Prostate gland (tissue), 2 donors: ENCODE measurements at regions not wholly inside any gene's neighbourhood (a gene's known extent, or its start where the extent isn't known, plus 50 kb on each side); places are given as distances from the start of the nearest gene placed in this dataset.

Experiments used
- DNase-seq: peaks from one replicate; pipeline ENCODE4 v3.0.0-alpha.2; 2019; ENCODE audit warnings: low spot score
- H3K27ac ChIP-seq, 2 donors: fragments of 200-600 bp; sonication (generic); 2 replicates each; pipeline ENCODE4 v1.5.1; 2017 to 2019
- H3K27me3 ChIP-seq: fragments of 200-600 bp; sonication (generic); replicated peaks from 2 replicates; pipeline ENCODE4 v1.5.1; 2019; ENCODE audit not compliant: insufficient read depth
- H3K36me3 ChIP-seq, 2 donors: fragments of 200-600 bp; sonication (generic); 1 replicate in 1 of 2; 2 replicates in 1 of 2; pipeline versions ENCODE4 v1.5.1 to v1.8.1; 2017 to 2019
- H3K4me1 ChIP-seq: fragments of 200-600 bp; sonication (generic); replicated peaks from 2 replicates; pipeline ENCODE4 v1.5.1; 2019
- H3K4me3 ChIP-seq, 2 donors: fragments of 200-600 bp; sonication (generic); 2 replicates each; pipeline ENCODE4 v1.5.1; 2017 to 2019
- H3K9me3 ChIP-seq: fragments of 200-600 bp; sonication (generic); 2 replicates; pipeline ENCODE4 v1.5.1; 2017
- CTCF ChIP-seq, 4 experiments: fragments of 200-600 bp in 2 of 4; fragments of 450-650 bp in 2 of 4; sonication (generic) in 2 of 4; IDR thresholded peaks; 1 replicate in 3 of 4; 2 replicates in 1 of 4; pipeline ENCODE4 v1.5.1; 2016 to 2019; ENCODE audit warnings: antibody characterized with exemption in 4 of 4, mild to moderate bottlenecking in 2 of 4, moderate library complexity in 2 of 4
- POLR2A ChIP-seq: fragments of 450-650 bp; IDR thresholded peaks from one replicate; pipeline ENCODE4 v1.6.1; 2016; ENCODE audit warnings: antibody characterized with exemption, mild to moderate bottlenecking
- POLR2AphosphoS5 ChIP-seq: sonication (generic); formaldehyde crosslinking; IDR thresholded peaks from one replicate; pipeline ENCODE4 v1.6.1; 2017; ENCODE audit warnings: antibody characterized with exemption
- WGBS: methylation state at CpG from one replicate; pipeline ENCODE4 v1.1.5; 2018; 5-methylcytosine and 5-hydroxymethylcytosine counted together
- intact Hi-C: fragments of 100-400 bp; cut with DNase I; formaldehyde crosslinking; loops from one replicate; pipeline ENCODE4 v1.14.2; 2022

GRCh38 chr3:72113564-72113963 lies 328.6 kb upstream of the PROK2 start:
- intact Hi-C loops: no loop called here
- Histone ChIP-seq H3K4me1 (peaks cover 6% of the 10 kb centered on the region), H3K4me3 (no peak overlapping the region), H3K27me3 (no peaks in the 10 kb centered on the region), H3K36me3 (no peaks in the 10 kb centered on the region), H3K9me3 (no peaks in the 10 kb centered on the region), H3K27ac (no peak overlapping the region)
- WGBS: 38% methylated on average over 1 of the region's 1 CpG
- DNase-seq: no peak
- no peak for TF ChIP-seq POLR2AphosphoS5
- no peak for TF ChIP-seq POLR2A
- no peak for TF ChIP-seq CTCF (IDR thresholded peaks at IDR 0.05)

- intact Hi-C loops: no loop called here
- Histone ChIP-seq H3K36me3 (no peaks in the 10 kb centered on the region), H3K4me1 (peaks cover 6% of the 10 kb centered on the region), H3K4me3 (no peak overlapping the region), H3K27ac (no peak overlapping the region), H3K9me3 (no peaks in the 10 kb centered on the region), H3K27me3 (no peaks in the 10 kb centered on the region)
- WGBS: 84% methylated on average over 3 of the region's 3 CpGs
- DNase-seq: no peak
- no peak for TF ChIP-seq POLR2A
- TF ChIP-seq CTCF (IDR thresholded peaks at IDR 0.05): no peak
- no peak for TF ChIP-seq POLR2AphosphoS5
These were observed 327.5 kb upstream of the PROK2 start for GRCh38 chr3:72112435-72112834.

- TF ChIP-seq POLR2AphosphoS5 (no peak), POLR2A (no peak), CTCF (IDR thresholded peaks at IDR 0.05) (no peak)
- 44% methylated on average over 7 of the region's 7 CpGs for whole genome bisulfite sequencing
- H3K36me3 ChIP-seq: no peaks in the 10 kb centered on the region
- H3K27me3 ChIP-seq: no peaks in the 10 kb centered on the region
- no peak overlapping the region for H3K27ac ChIP-seq
- intact Hi-C loops: no loop called here
- no peak for DNase-seq
- peaks cover 6% of the 10 kb centered on the region for H3K4me1 ChIP-seq
- H3K4me3 ChIP-seq: no peak overlapping the region
- no peaks in the 10 kb centered on the region for H3K9me3 ChIP-seq
These were observed 326.6 kb upstream of the PROK2 start for GRCh38 chr3:72111265-72112205.

GRCh38 chr3:72109327-72110259 lies 324.6 kb upstream of the PROK2 start:
- Histone ChIP-seq H3K9me3 (no peaks in the 10 kb centered on the region), H3K4me3 (no peak overlapping the region), H3K27ac (no peak overlapping the region), H3K36me3 (no peaks in the 10 kb centered on the region), H3K27me3 (no peaks in the 10 kb centered on the region), H3K4me1 (peaks cover 6% of the 10 kb centered on the region)
- no peak for DNase-seq
- intact Hi-C loops: no loop called here
- WGBS: 84% methylated on average over 17 of the region's 17 CpGs
- TF ChIP-seq POLR2A (no peak), POLR2AphosphoS5 (no peak), CTCF (IDR thresholded peaks at IDR 0.05) (no peak)
